ENCODE measurements at regions not wholly inside any gene's neighbourhood (a gene's known extent, or its start where the extent isn't known, plus 50 kb on each side); places are given as distances from the start of the nearest gene placed in this dataset.

- peak in 1 of 3 donors; percentile 17 for DNase-seq (ENCODE audit: low read depth in 2 of 3, low spot score in 1 of 3)
Observed at GRCh38 chr6:126804332-126805064, 314.0 kb upstream of the RSPO3 start.

DNA sequence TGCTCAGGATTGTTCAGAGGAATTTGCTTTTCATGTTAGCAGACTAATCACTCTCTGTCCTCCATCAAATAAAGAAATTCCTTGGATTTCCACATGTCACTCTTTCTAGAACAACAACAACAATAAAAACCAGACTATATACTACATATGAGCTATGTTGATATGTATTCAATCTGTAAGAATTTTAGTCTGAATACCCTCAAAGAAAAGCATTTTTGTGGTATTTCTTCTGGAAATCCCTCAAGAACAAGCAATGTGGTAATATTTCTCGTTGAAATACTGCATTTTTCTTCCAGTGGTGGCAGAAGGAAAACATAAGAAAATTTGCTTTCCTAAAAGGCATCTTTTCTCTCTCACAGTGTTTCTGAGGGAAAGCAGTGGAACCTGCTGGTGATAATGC is 312.6 kb upstream of the RSPO3 start:
- no peak for DNase-seq (ENCODE audit: low read depth in 2 of 3, low spot score in 1 of 3)

DNA sequence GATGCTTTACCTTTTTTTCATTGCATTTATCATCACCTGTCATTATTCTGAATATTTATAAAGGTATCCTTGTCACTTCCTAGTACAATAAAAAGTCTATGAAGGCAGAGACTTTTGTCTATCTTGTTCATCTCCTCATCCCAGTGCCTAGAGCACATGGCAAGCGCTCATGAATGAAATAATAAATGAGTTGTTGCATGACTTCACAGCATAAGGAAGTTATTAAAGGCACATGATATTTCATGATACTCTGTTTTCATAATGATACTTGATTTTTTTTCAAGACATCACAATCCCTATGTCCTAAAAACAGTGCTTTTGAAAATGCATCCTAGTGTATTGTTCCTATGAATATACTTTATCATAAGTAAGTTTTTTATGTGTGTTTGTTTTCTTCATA is 310.6 kb upstream of the RSPO3 start:
- DNase-seq (ENCODE audit: low read depth in 2 of 3, low spot score in 1 of 3), result no peak

DNA sequence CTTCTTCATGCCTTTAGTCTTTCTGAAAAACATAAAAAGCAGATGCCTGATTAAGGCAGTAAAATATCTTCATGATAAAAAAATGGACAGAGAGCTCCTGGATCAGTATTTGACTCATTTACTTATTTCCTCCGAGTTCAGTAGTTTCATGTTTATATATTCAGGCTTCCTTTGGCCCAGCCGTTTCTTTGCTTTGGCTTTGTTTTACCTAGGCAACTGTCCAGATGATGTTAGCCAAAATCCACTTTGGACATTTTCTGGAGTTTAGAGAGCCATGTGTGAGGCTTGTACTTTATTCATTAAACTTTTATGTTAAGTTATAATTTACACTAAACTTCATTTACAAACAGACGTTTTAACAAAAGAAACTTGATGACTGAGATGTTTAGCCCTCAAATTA is 307.1 kb upstream of the RSPO3 start:
- no peak for DNase-seq (ENCODE audit: low read depth in 2 of 3, low spot score in 1 of 3)

DNA sequence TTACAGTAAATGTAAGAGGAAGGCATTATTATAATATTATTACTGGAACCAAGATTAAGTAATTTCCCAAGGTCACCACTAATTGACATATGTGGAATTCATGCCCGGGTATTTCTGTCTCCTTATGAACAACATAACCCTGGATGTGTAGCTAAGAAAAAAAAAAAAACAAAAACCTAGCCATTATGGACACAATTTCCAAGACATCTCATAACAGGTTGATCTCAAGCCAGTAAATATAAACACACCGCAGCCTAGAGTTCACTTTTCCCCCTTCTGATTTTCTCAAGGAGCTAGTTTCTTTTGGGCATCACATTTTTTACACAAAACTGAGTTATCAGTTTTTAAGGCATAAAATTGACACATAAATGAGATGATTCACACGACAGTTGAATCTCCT is 306.5 kb upstream of the RSPO3 start:
- DNase-seq (ENCODE audit: low read depth in 2 of 3, low spot score in 1 of 3), result no peak

- DNase-seq (ENCODE audit: low read depth in 2 of 3, low spot score in 1 of 3), result no peak
Observed at GRCh38 chr6:126812651-126813050, 305.8 kb upstream of the RSPO3 start.

- DNase-seq (ENCODE audit: low read depth in 2 of 3, low spot score in 1 of 3), result no peak
Observed at GRCh38 chr6:126820634-126821033, 297.8 kb upstream of the RSPO3 start.

DNA sequence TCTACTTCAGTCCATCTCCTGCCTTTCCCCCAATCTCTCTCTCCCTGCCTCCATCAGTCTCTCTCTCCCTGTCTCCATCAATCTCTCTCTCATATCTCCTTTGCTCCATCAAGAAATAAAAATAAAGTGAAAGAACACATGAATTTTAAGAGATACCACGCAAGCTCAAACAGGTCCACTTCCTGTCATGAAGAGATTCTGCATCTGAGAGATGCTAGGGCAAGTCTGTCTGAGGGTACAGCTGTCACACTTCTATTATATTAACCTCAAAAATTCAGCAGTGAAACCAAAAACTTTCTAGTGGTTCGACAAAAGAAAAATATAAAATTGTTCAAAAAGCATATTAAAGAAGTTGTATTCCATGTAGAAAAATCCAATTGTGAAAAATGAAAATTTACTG is 296.8 kb upstream of the RSPO3 start:
- DNase-seq (ENCODE audit: low read depth in 2 of 3, low spot score in 1 of 3), result no peak

GRCh38 chr6:126824226-126824625 is 294.2 kb upstream of the RSPO3 start:
- no peak for DNase-seq (ENCODE audit: low read depth in 2 of 3, low spot score in 1 of 3)

GRCh38 chr6:126824815-126825214 is 293.7 kb upstream of the RSPO3 start:
- no peak for DNase-seq (ENCODE audit: low read depth in 2 of 3, low spot score in 1 of 3)

- no peak for DNase-seq (ENCODE audit: low read depth in 2 of 3, low spot score in 1 of 3)
Observed at GRCh38 chr6:126826166-126826714, 292.2 kb upstream of the RSPO3 start.

DNA sequence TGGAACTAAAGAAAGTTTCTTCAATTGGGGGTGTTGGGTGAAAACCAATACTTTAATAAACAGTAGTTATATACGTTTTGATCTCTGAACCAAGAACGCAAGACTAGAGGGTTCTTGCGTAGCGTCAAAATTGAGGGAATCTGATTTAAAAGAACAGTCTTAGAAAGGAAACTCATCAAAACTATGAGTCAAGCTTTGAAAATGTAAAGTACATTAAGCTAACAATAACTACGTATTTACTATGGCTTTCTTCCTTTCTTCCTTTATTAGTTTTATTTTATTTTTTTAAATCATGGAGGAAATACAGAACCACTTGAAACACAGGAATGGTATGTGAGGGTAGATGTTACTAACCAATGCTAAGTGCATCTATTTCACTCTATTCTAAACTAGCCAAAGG is 287.0 kb upstream of the RSPO3 start:
- no peak for DNase-seq (ENCODE audit: low read depth in 2 of 3, low spot score in 1 of 3)

- DNase-seq (ENCODE audit: low read depth in 2 of 3, low spot score in 1 of 3), result no peak
Observed at GRCh38 chr6:126842769-126843168, 275.7 kb upstream of the RSPO3 start.

GRCh38 chr6:126848119-126848518 is 270.4 kb upstream of the RSPO3 start:
- no peak for DNase-seq (ENCODE audit: low read depth in 2 of 3, low spot score in 1 of 3)

- DNase-seq (ENCODE audit: low read depth in 2 of 3, low spot score in 1 of 3), result no peak
Observed at GRCh38 chr6:126867641-126868040, 250.8 kb upstream of the RSPO3 start.

- no peak for DNase-seq (ENCODE audit: low read depth in 2 of 3, low spot score in 1 of 3)
Observed at GRCh38 chr6:126873351-126873750, 245.1 kb upstream of the RSPO3 start.

- no peak for DNase-seq (ENCODE audit: low read depth in 2 of 3, low spot score in 1 of 3)
Observed at GRCh38 chr6:126873791-126874190, 244.7 kb upstream of the RSPO3 start.

- DNase-seq (ENCODE audit: low read depth in 2 of 3, low spot score in 1 of 3), result no peak
Observed at GRCh38 chr6:126876446-126876845, 242.0 kb upstream of the RSPO3 start.

DNA sequence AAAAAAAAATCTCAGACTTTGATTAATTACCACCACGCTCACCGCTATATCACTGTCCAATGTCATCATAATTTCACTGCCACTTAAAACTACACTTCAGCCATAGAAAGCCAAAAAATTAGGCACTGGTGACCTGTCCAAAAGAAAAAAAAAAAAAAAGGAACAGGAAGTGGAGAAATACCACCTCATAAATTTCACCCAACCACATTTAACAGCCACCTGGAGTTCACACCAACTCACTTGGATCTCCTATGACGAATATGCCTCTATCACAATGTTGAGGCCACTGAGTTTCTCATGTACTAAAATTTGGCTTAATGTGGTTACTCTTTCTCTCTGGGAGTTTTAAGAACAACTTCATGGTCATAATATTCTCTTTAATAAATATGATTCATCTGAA is 237.5 kb upstream of the RSPO3 start:
- DNase-seq (ENCODE audit: low read depth in 2 of 3, low spot score in 1 of 3), result no peak

DNA sequence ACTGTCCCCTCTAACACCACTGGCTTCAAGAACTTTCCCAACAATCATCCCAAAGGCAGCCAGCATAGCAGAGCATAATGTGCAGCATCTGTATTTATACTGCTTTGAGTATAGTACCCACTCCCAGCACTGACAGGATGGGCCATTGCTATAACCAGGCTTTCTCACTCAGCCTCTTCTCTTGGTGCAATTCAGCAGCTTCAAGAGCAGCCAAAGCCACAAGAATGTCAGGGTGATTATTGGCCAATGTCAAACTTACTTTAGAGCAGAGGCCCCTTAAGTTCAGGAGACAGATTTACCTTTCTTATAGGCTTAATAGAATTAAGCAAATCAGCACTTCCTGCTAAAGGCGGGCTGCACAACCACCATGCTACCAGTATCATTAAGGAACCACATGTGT is 232.4 kb upstream of the RSPO3 start:
- DNase-seq (ENCODE audit: low read depth in 2 of 3, low spot score in 1 of 3), result no peak

GRCh38 chr6:126888727-126889725 is 229.4 kb upstream of the RSPO3 start:
- no peak for DNase-seq (ENCODE audit: low read depth in 2 of 3, low spot score in 1 of 3)

DNA sequence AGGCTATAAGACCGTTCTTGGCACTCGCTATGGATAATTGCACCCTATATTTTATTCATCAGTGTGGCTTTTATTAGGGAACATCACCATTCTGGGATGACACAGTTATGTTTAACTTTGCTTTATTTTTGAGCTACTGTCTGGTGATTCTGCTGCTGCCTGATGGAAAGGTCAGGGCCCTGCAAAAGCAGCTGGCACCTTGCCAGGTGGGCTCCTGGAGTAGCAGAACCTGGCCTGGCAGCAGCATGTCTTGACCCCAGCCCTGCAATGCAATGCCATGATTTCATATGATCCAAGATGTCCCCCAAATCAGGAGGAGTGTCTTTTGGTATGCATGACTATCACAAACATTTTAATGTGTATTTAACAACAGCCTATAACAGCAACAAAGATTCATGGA is 228.4 kb upstream of the RSPO3 start:
- DNase-seq (ENCODE audit: low read depth in 2 of 3, low spot score in 1 of 3), result no peak

Data from stimulated activated CD4-positive, alpha-beta T cell treated with anti-CD3 and anti-CD28 coated beads, Interleukin-12 subunit alpha, Interleukin-12 subunit beta, amount 100 ng/mL, for 48 hours (primary cell).